Ovary (tissue), 3 donors: ENCODE measurements at regions not wholly inside any gene's neighbourhood (a gene's known extent, or its start where the extent isn't known, plus 50 kb on each side); places are given as distances from the start of the nearest gene placed in this dataset.

Experiments
- POLR2A ChIP-seq: fragments of 450-650 bp; IDR thresholded peaks from one replicate; pipeline ENCODE4 v1.6.1; 2017; ENCODE audit warnings: antibody characterized with exemption, mild to moderate bottlenecking, moderate library complexity
- TF ChIP-seq, protein P1 (sequence below), 3 donors: fragments of 450-650 bp in 2 of 3; fragments of 200-600 bp in 1 of 3; IDR thresholded peaks; one replicate each; pipeline versions ENCODE4 v1.5.1 to v1.8.0; 2016 to 2022; ENCODE audit warnings: antibody characterized with exemption in 3 of 3, mild to moderate bottlenecking in 1 of 3
- donor health status: DM: no; HTN: no; CAD: no.

DNA sequence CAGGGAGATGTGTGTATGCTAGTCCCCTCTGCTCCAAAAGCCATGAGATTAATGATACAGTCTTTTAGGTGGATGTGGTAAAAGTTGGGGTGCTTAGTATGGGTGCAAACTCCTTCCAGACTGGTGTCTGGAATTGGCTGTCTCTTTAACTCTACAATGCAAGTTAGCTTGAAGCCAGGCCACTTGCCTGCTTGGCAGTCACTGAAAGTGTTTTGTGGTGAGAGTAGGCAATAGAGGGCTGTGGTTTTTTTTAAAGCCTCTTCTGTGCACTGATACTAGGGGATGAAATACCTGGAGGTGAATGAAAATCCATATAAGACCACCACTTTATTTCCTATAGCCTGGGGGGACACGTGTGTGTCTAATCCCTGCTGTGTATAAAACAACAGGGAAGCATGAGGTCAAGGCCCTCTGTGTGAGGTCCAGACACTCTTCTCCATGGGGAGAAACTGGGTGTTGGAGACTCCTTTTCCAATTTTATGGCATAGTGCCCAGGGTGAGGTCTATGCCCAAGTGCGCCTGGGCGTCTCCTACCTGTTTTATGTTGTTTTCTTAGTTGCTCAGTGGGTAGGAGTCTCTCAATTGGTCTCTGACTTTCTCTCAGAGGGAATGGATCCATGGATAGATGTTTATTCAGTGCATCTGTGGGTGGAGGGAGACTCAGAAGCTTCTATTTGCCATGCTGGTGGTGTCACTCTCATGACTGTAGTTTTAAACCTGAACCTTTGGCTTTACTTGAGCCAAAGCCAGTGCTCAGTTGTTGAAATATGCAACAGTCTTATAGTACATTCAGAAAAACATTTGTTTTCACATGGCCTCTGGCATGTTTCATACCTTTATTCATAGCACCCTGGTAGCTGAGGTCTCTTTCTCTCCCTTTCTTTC lies 327.8 kb upstream of the ATP11B start:
- TF ChIP-seq, protein P1, sequence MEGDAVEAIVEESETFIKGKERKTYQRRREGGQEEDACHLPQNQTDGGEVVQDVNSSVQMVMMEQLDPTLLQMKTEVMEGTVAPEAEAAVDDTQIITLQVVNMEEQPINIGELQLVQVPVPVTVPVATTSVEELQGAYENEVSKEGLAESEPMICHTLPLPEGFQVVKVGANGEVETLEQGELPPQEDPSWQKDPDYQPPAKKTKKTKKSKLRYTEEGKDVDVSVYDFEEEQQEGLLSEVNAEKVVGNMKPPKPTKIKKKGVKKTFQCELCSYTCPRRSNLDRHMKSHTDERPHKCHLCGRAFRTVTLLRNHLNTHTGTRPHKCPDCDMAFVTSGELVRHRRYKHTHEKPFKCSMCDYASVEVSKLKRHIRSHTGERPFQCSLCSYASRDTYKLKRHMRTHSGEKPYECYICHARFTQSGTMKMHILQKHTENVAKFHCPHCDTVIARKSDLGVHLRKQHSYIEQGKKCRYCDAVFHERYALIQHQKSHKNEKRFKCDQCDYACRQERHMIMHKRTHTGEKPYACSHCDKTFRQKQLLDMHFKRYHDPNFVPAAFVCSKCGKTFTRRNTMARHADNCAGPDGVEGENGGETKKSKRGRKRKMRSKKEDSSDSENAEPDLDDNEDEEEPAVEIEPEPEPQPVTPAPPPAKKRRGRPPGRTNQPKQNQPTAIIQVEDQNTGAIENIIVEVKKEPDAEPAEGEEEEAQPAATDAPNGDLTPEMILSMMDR (IDR thresholded peaks at IDR 0.05) = no peak
- TF ChIP-seq POLR2A = no peak
